ENCODE measurements at regions not wholly inside any gene's neighbourhood (a gene's known extent, or its start where the extent isn't known, plus 50 kb on each side); places are given as distances from the start of the nearest gene placed in this dataset.

- Histone ChIP-seq H3K36me3 (no peaks in the 10 kb centered on the region), H3K4me3 (no peak overlapping the region), H3K4me1 (no peaks in the 10 kb centered on the region), H3K27me3 (no peaks in the 10 kb centered on the region), H3K27ac (no peak overlapping the region), H3K9me3 (no peaks in the 10 kb centered on the region)
- DNase-seq (ENCODE audit: extremely low spot score in 2 of 2), result no peak
- intact Hi-C loops (cut with DNase I), result no loop called here
- TF ChIP-seq POLR2A (IDR thresholded peaks at IDR 0.05), result no peak
- TF ChIP-seq CTCF (IDR thresholded peaks at IDR 0.05), result no peak
Measured at GRCh38 chr1:163570071-163570470, 248.3 kb downstream of the NUF2 start.

GRCh38 chr1:163571950-163572349 lies 250.2 kb downstream of the NUF2 start:
- no peak overlapping the region for H3K4me3 ChIP-seq
- H3K36me3 ChIP-seq, result no peaks in the 10 kb centered on the region
- no peak for DNase-seq (ENCODE audit: extremely low spot score in 2 of 2)
- H3K9me3 ChIP-seq, result no peaks in the 10 kb centered on the region
- TF ChIP-seq POLR2A (IDR thresholded peaks at IDR 0.05), result no peak
- no peak for TF ChIP-seq POLR2AphosphoS5 (IDR thresholded peaks at IDR 0.05; ENCODE audit: insufficient read depth in 1 of 2, low read depth in 1 of 2)
- no peak for TF ChIP-seq CTCF (IDR thresholded peaks at IDR 0.05)
- H3K27me3 ChIP-seq, result no peaks in the 10 kb centered on the region
- intact Hi-C loops (cut with DNase I), result no loop called here
- no peak overlapping the region for H3K27ac ChIP-seq
- H3K4me1 ChIP-seq, result no peaks in the 10 kb centered on the region

GRCh38 chr1:163574119-163574518 lies 252.4 kb downstream of the NUF2 start:
- H3K4me1 ChIP-seq, result no peaks in the 10 kb centered on the region
- H3K9me3 ChIP-seq, result no peaks in the 10 kb centered on the region
- intact Hi-C loops (cut with DNase I), result no loop called here
- no peak for DNase-seq (ENCODE audit: extremely low spot score in 2 of 2)
- no peak for TF ChIP-seq POLR2A (IDR thresholded peaks at IDR 0.05)
- TF ChIP-seq CTCF (IDR thresholded peaks at IDR 0.05), result no peak
- no peak for TF ChIP-seq POLR2AphosphoS5 (IDR thresholded peaks at IDR 0.05; ENCODE audit: insufficient read depth in 1 of 2, low read depth in 1 of 2)
- no peaks in the 10 kb centered on the region for H3K27me3 ChIP-seq
- H3K4me3 ChIP-seq, result no peak overlapping the region
- no peaks in the 10 kb centered on the region for H3K36me3 ChIP-seq
- no peak overlapping the region for H3K27ac ChIP-seq

GRCh38 chr1:163580926-163581325 lies 259.2 kb downstream of the NUF2 start:
- TF ChIP-seq CTCF (IDR thresholded peaks at IDR 0.05) (no peak), POLR2AphosphoS5 (IDR thresholded peaks at IDR 0.05; ENCODE audit: insufficient read depth in 1 of 2, low read depth in 1 of 2) (no peak), POLR2A (IDR thresholded peaks at IDR 0.05) (no peak)
- no peaks in the 10 kb centered on the region for H3K9me3 ChIP-seq
- H3K36me3 ChIP-seq, result no peaks in the 10 kb centered on the region
- H3K4me3 ChIP-seq, result no peak overlapping the region
- H3K4me1 ChIP-seq, result no peaks in the 10 kb centered on the region
- intact Hi-C loops (cut with DNase I), result no loop called here
- H3K27ac ChIP-seq, result no peak overlapping the region
- DNase-seq (ENCODE audit: extremely low spot score in 2 of 2), result no peak
- no peaks in the 10 kb centered on the region for H3K27me3 ChIP-seq

GRCh38 chr1:163583661-163584181 lies 262.0 kb downstream of the NUF2 start:
- no peak for DNase-seq (ENCODE audit: extremely low spot score in 2 of 2)
- no peaks in the 10 kb centered on the region for H3K4me1 ChIP-seq
- no peak overlapping the region for H3K4me3 ChIP-seq
- intact Hi-C loops (cut with DNase I), result no loop called here
- TF ChIP-seq POLR2A (IDR thresholded peaks at IDR 0.05) (no peak), POLR2AphosphoS5 (IDR thresholded peaks at IDR 0.05; ENCODE audit: insufficient read depth in 1 of 2, low read depth in 1 of 2) (no peak), CTCF (IDR thresholded peaks at IDR 0.05) (no peak)
- H3K27me3 ChIP-seq, result no peaks in the 10 kb centered on the region
- no peak overlapping the region for H3K27ac ChIP-seq
- no peaks in the 10 kb centered on the region for H3K9me3 ChIP-seq
- H3K36me3 ChIP-seq, result no peaks in the 10 kb centered on the region
